Ecto neural progenitor cell (in vitro differentiated cells): ENCODE measurements at regions not wholly inside any gene's neighbourhood (a gene's known extent, or its start where the extent isn't known, plus 50 kb on each side); places are given as distances from the start of the nearest gene placed in this dataset.
"Not testable (repeated sequence)": the region's sequence is repeated elsewhere in the genome, so short reads cannot be mapped to it uniquely, and the experiment has no call there.

ENCODE experiments used
- DNase-seq: peaks from one replicate; pipeline ENCODE4 v3.0.0-alpha.2; 2018; ENCODE audit warnings: low spot score

GRCh38 chr5:40223884-40224402, 455.8 kb upstream of the PTGER4 start:
- no peak for DNase-seq

GRCh38 chr5:40221796-40222195, 457.9 kb upstream of the PTGER4 start:
- DNase-seq = no peak

GRCh38 chr5:40221255-40221654, 458.5 kb upstream of the PTGER4 start:
- no peak for DNase-seq

DNA sequence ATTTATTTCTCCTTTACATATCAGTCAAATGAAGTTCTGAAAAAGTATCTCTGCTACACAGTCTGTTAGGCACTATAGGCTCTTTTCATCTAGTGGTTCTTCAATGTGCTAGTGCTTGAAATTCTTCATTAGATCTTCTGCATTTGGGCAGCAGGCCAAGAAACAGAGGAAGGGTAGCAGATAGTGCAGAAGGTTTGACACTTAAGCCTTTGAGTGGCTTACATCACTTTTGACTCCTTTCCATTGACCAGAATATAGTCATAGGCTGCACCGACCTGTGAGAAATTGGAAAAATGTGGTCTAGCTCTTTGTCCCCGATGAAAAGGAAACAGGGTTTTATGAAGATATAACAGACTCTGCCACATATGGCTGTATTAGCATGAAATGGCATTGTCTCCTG, 459.5 kb upstream of the PTGER4 start:
- no peak for DNase-seq

GRCh38 chr5:40217553-40217952, 462.2 kb upstream of the PTGER4 start:
- no peak for DNase-seq

- DNase-seq = no peak
Observed at GRCh38 chr5:40210694-40211093, 469.0 kb upstream of the PTGER4 start.

DNA sequence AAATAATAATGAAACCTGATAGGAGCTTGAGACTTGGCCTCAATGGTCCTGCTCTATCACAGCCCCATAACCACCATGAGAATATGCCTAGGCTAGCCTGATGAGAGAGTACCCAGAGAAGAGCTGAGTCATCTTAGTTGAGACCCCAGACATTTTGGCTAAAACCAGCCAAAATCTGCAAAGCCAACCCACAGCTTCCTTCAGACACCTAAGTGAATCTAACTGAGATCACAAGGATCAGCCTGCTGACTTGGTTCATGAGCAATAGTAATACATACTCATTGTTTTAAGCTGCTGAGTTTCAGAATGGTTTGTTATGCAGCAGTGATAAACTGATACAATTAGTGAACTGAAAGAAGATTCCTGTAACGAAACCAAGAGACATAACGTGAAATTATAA, 473.7 kb upstream of the PTGER4 start:
- DNase-seq = no peak

GRCh38 chr5:40204144-40204543, 475.6 kb upstream of the PTGER4 start:
- no peak for DNase-seq

DNA sequence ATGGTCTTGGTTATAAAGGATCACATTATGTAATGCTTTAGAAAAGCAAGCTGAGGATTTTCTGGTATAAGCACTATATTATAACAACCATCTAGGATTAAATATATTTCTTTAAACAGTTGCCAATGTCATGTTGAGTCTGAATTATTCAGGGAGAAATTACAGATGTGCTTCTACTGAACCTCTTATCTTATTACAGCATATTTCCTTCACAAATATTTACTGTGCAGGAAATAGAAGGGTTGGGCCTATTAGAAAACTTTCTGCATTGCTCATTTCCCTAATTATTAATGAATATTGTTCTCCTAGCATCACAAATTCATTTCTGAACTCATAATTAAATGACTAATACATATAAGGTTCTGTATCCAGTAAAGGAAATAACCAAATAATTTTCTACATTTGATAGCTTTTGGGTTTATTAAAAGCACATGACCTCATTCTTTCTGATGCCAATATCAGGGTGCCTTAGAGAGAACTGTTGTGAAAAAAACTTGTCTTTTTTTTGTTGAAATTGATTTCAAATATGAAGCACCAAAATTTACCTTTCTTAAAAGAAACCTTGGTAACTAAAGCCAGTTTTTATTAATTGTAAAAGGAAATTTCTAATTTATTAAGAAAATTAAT, 476.8 kb upstream of the PTGER4 start:
- no peak for DNase-seq

DNA sequence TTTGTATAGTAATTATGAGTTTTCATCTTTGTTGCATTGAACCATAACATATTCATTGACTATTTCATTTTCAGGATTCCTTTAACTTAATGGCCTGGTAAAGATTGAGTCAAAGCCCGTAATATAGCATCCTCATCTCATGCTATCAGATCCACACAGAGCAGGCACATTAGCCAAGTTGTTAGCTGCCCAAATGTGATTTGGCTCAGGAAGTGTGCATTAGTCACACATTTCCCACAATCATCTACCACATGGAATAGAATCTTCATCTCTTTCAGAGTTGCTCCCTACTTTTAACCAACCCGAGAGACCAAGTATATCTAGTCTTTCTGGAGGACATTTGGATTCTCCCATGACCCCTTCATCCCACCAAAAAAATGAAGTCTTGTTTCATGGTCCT, 481.0 kb upstream of the PTGER4 start:
- DNase-seq = no peak

- DNase-seq = not testable (repeated sequence)
Observed at GRCh38 chr5:40195574-40195973, 484.1 kb upstream of the PTGER4 start.

GRCh38 chr5:40191150-40191549, 488.6 kb upstream of the PTGER4 start:
- no peak for DNase-seq

GRCh38 chr5:40172721-40173120, 507.0 kb upstream of the PTGER4 start:
- no peak for DNase-seq

- no peak for DNase-seq
Observed at GRCh38 chr5:40171971-40172370, 507.7 kb upstream of the PTGER4 start.

GRCh38 chr5:40167283-40167682, 512.4 kb upstream of the PTGER4 start:
- no peak for DNase-seq

GRCh38 chr5:40166802-40167201, 512.9 kb upstream of the PTGER4 start:
- no peak for DNase-seq

DNA sequence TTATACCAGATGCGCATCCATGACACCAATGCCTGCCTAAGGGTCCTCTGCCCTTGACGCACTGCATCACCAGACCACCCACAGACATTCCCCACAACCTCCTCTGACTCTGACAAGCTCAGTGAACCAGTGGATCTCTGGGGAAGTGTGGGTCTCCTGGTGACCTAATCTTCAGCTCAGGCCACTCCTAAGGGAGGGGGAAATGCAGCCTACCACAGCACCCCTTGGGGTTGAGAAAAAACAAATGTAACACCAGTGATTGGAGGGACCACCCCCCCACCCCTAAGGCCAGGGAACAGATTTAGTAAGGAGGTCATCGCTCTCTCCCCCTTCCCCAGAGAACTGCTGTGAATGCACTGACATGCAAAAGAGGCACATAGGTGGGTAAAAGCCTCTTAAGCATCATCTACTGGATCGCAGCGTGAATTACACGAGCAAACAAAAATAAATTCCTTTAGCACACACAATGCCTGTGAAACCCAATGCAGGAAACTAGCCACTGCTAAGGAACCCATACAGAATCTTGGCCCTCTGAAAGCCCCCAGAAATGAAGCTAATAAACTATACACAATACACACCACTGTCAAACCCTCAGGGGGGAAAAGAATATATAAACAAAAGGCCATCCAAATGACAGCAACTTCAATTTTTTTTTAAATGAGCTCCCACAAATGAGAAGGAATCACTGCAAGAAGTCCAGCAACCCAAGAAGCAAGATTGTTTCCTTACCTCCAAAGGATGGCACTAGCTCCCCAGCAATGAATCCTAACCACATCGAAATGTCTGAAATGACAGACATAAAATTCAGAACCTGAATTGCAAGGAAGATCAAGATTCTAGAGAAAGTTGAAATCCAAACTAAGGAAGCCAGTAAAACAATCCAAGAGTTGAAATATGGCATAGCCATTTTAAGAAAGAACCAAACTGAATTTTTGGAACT, 513.7 kb upstream of the PTGER4 start:
- DNase-seq = no peak

- DNase-seq = no peak
Observed at GRCh38 chr5:40165106-40165788, 514.5 kb upstream of the PTGER4 start.

DNA sequence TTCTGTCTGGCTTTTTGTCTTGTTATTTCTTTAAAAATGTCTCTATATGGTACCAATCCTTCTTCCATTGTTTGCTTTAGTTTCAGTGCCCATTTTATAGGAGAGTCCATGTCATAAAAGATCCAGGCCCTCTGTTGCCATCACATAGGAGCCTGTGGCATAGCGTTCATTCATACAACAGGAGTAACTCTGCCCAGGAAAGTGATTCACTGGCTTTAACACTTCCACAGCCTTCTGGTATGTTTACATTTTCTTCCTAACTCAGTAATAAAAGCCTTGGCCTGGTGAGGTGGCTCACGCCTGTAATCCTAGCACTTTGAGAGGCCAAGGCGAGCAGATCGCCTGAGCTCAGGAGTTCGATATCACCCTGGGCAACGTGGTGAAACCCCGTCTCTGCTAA, 519.3 kb upstream of the PTGER4 start:
- no peak for DNase-seq

GRCh38 chr5:40154194-40154593, 525.5 kb upstream of the PTGER4 start:
- DNase-seq = no peak

DNA sequence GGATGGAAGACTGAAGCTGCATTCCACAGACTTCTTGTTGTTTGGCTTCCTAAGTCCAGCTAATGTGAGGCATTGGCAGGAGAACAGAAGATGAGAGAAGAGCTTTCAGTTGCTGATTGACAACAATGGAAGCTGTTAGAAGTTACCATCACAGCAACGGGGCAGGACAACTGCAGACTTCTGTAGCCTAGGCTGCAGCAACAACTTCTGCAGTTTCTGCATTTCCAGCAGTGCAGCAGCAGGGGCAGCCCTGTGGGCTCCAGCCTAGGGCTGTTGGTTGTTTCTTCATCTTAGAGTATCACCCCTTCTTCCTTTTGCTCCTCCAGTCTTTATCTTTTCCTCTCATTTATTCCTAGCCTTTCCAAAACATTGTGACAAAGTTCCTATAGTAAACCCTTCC, 528.8 kb upstream of the PTGER4 start:
- DNase-seq = no peak

GRCh38 chr5:40141896-40142295, 537.8 kb upstream of the PTGER4 start:
- no peak for DNase-seq

- no peak for DNase-seq
Observed at GRCh38 chr5:40141418-40141817, 538.3 kb upstream of the PTGER4 start.
